ENCODE measurements at regions not wholly inside any gene's neighbourhood (a gene's known extent, or its start where the extent isn't known, plus 50 kb on each side); places are given as distances from the start of the nearest gene placed in this dataset.
A peak's percentile ranks its signal among the peaks of the same experiment; 100 is the strongest.

- no peak overlapping the region for H3K4me3 ChIP-seq (replicated peaks in 1 of 2; ENCODE audit: low read depth in 2 of 2, low read length in 2 of 2)
- TF ChIP-seq CTCF (IDR thresholded peaks at IDR 0.05; ENCODE audit: low read depth, low read length): no peak
- no peak for DNase-seq (ENCODE audit: low read depth in 2 of 2)
Observed at GRCh38 chr13:40146611-40147117, 491.2 kb downstream of the COG6 start.

- no peak overlapping the region for H3K4me3 ChIP-seq (replicated peaks in 1 of 2; ENCODE audit: low read depth in 2 of 2, low read length in 2 of 2)
- no peak for TF ChIP-seq CTCF (IDR thresholded peaks at IDR 0.05; ENCODE audit: low read depth, low read length)
- DNase-seq (ENCODE audit: low read depth in 2 of 2): no peak
Observed at GRCh38 chr13:40148101-40148500, 492.6 kb downstream of the COG6 start.

- no peak for DNase-seq (ENCODE audit: low read depth in 2 of 2)
- no peak for TF ChIP-seq CTCF (IDR thresholded peaks at IDR 0.05; ENCODE audit: low read depth, low read length)
- no peak overlapping the region for H3K4me3 ChIP-seq (replicated peaks in 1 of 2; ENCODE audit: low read depth in 2 of 2, low read length in 2 of 2)
Observed at GRCh38 chr13:40148742-40149141, 493.3 kb downstream of the COG6 start.

- peak; percentile 91 to 95 for DNase-seq (ENCODE audit: low read depth in 2 of 2)
- TF ChIP-seq CTCF (IDR thresholded peaks at IDR 0.05; ENCODE audit: low read depth, low read length): no peak
Observed at GRCh38 chr13:40149611-40150274, 494.3 kb downstream of the COG6 start.

GRCh38 chr13:40151673-40152072 is 496.2 kb downstream of the COG6 start:
- DNase-seq (ENCODE audit: low read depth in 2 of 2): no peak
- TF ChIP-seq CTCF (IDR thresholded peaks at IDR 0.05; ENCODE audit: low read depth, low read length): no peak
- H3K4me3 ChIP-seq (replicated peaks in 1 of 2; ENCODE audit: low read depth in 2 of 2, low read length in 2 of 2): no peak overlapping the region

More at GRCh38 chr13:40149611-40150274, 494.3 kb downstream of the COG6 start:
- H3K4me3 ChIP-seq (replicated peaks in 1 of 2; ENCODE audit: low read depth in 2 of 2, low read length in 2 of 2): no peak overlapping the region

- no peak overlapping the region for H3K4me3 ChIP-seq (replicated peaks in 1 of 2; ENCODE audit: low read depth in 2 of 2, low read length in 2 of 2)
- DNase-seq (ENCODE audit: low read depth in 2 of 2): peak; percentile 92 to 97
- TF ChIP-seq CTCF (IDR thresholded peaks at IDR 0.05; ENCODE audit: low read depth, low read length): peak; percentile 20
Observed at GRCh38 chr13:40152145-40152544, 496.7 kb downstream of the COG6 start.

GRCh38 chr13:40152922-40153321 is 497.5 kb downstream of the COG6 start:
- no peak for DNase-seq (ENCODE audit: low read depth in 2 of 2)
- no peak for TF ChIP-seq CTCF (IDR thresholded peaks at IDR 0.05; ENCODE audit: low read depth, low read length)
- H3K4me3 ChIP-seq (replicated peaks in 1 of 2; ENCODE audit: low read depth in 2 of 2, low read length in 2 of 2): no peak overlapping the region

All from cardiac fibroblast (primary cell).